Liver (tissue), 3 donors: ENCODE measurements at regions not wholly inside any gene's neighbourhood (a gene's known extent, or its start where the extent isn't known, plus 50 kb on each side); places are given as distances from the start of the nearest gene placed in this dataset.

Experiments
- ATF3 ChIP-seq: IDR thresholded peaks from 2 replicates; pipeline ENCODE4 v1.6.1; 2016; ENCODE audit warnings: antibody characterized with exemption
- CTCF ChIP-seq: fragments of 150-350 bp; IDR thresholded peaks from 2 replicates; pipeline ENCODE4 v1.5.1; 2017; ENCODE audit warnings: improper control_type of control experiment, low read depth, low read length; ENCODE audit not compliant: missing input control
- GABPA ChIP-seq, 2 donors: IDR thresholded peaks in 1 of 2; conservative IDR thresholded peaks in 1 of 2; 2 replicates each; pipeline ENCODE4 v1.6.1; 2016; ENCODE audit warnings: antibody characterized with exemption in 2 of 2, mild to moderate bottlenecking in 1 of 2, moderate library complexity in 1 of 2
- JUND ChIP-seq, 2 donors: IDR thresholded peaks; 2 replicates each; pipeline ENCODE4 v1.6.1; 2016; ENCODE audit warnings: antibody characterized with exemption in 2 of 2
- RAD21 ChIP-seq, 2 donors: IDR thresholded peaks; 2 replicates each; pipeline ENCODE4 v1.6.1; 2016; ENCODE audit warnings: antibody characterized with exemption in 2 of 2, mild to moderate bottlenecking in 2 of 2
- REST ChIP-seq: IDR thresholded peaks from 2 replicates; pipeline ENCODE4 v1.6.1; 2016; ENCODE audit warnings: antibody characterized with exemption, mild to moderate bottlenecking
- TF ChIP-seq, protein P1 (sequence below): IDR thresholded peaks from 2 replicates; pipeline ENCODE4 v1.6.1; 2016; ENCODE audit warnings: antibody characterized with exemption
- donor health status: healthy.
- donor health status: healthy.

GRCh38 chr4:62359441-62360155, 1159.5 kb downstream of the ADGRL3 start:
- no peak for TF ChIP-seq REST
- TF ChIP-seq GABPA (IDR thresholded peaks at IDR 0.05 in 1 of 2, conservative IDR thresholded peaks at IDR 0.05 in 1 of 2) = no peak
- TF ChIP-seq CTCF = no peak
- TF ChIP-seq, protein P1, sequence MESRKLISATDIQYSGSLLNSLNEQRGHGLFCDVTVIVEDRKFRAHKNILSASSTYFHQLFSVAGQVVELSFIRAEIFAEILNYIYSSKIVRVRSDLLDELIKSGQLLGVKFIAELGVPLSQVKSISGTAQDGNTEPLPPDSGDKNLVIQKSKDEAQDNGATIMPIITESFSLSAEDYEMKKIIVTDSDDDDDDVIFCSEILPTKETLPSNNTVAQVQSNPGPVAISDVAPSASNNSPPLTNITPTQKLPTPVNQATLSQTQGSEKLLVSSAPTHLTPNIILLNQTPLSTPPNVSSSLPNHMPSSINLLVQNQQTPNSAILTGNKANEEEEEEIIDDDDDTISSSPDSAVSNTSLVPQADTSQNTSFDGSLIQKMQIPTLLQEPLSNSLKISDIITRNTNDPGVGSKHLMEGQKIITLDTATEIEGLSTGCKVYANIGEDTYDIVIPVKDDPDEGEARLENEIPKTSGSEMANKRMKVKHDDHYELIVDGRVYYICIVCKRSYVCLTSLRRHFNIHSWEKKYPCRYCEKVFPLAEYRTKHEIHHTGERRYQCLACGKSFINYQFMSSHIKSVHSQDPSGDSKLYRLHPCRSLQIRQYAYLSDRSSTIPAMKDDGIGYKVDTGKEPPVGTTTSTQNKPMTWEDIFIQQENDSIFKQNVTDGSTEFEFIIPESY = no peak
- no peak for TF ChIP-seq JUND (IDR thresholded peaks at IDR 0.05)
- no peak for TF ChIP-seq ATF3
- TF ChIP-seq RAD21 (IDR thresholded peaks at IDR 0.05) = no peak
